GM12891 (cell line): ENCODE measurements at regions not wholly inside any gene's neighbourhood (a gene's known extent, or its start where the extent isn't known, plus 50 kb on each side); places are given as distances from the start of the nearest gene placed in this dataset.

Experiments used
- DNase-seq: peaks from one replicate; pipeline ENCODE4 v3.0.0; 2011; ENCODE audit warnings: low spot score; ENCODE audit not compliant: insufficient read length
- FAIRE-seq: peaks from 2 replicates; lab custom pipeline; 2011; peaks lifted over from hg19 to GRCh38; lab: Jason Lieb, UNC
- PAX5 ChIP-seq: IDR thresholded peaks from 2 replicates; pipeline ENCODE4 v1.6.1; 2011; ENCODE audit warnings: low read length, moderate library complexity, mild to moderate bottlenecking; ENCODE audit not compliant: insufficient read depth, severe bottlenecking
- POLR2A ChIP-seq: IDR thresholded peaks from 2 replicates; pipeline ENCODE4 v1.6.1; 2011; ENCODE audit warnings: low read depth, low read length, control low read depth
- POLR2AphosphoS5 ChIP-seq: IDR thresholded peaks from 2 replicates; pipeline ENCODE4 v1.6.1; 2011; ENCODE audit warnings: low read depth, low read length, control low read depth
- POU2F2 ChIP-seq: IDR thresholded peaks from 2 replicates; pipeline ENCODE4 v1.6.1; 2011; ENCODE audit warnings: low read depth, mild to moderate bottlenecking, control low read depth, low read length, moderate library complexity
- SPI1 ChIP-seq: IDR thresholded peaks from 2 replicates; pipeline ENCODE4 v1.6.1; 2011; ENCODE audit warnings: low read depth, low read length, control low read depth
- TAF1 ChIP-seq: IDR thresholded peaks from 2 replicates; pipeline ENCODE4 v1.6.1; 2011; ENCODE audit warnings: low read depth, low read length, control low read depth

DNA sequence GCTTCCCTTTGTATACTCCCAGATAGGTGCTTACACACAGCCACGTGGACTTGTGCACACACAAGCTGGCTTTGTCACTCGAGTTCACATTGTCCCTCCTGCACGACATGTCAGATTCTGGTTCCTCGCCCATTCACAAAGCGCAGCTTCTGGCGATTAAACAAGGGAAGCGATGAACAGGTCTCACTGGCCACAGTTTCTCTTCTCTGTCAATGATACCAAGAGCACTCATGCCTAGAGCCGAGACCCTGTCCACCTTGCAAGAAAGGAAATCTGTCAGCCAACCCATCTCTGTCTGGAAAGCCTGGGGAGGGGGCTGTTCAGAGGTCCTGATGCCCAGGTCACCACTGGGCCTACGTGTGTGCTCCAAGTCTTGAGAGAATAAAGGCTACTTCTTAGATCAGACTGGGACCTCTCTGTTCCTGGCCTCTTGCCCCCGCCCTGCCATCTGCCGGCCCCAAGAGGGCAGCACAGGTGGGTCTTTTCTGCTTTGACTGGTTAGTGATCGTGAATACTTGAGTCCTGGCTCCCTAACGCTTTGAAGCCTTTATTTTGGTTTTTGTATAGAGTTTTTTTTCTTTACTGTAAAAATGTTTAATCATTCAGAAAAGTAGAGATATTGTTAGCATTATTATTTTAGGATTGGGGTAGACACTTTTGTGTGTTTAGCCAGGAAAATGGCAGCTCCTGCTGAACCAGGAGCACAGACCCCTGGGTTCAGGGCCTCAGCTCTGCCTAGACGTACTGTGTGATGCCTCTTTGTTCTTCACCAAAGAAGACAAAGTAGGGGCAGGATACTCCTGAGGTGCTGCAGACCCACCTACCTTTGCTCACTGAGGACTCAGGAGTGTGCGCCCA lies 104.7 kb downstream of the MRM1 start:
- TF ChIP-seq TAF1 (no peak), POU2F2 (no peak), SPI1 (no peak), PAX5 (no peak), POLR2AphosphoS5 (no peak), POLR2A (no peak)
- DNase-seq (peak; percentile 58), FAIRE-seq (no peak)

DNA sequence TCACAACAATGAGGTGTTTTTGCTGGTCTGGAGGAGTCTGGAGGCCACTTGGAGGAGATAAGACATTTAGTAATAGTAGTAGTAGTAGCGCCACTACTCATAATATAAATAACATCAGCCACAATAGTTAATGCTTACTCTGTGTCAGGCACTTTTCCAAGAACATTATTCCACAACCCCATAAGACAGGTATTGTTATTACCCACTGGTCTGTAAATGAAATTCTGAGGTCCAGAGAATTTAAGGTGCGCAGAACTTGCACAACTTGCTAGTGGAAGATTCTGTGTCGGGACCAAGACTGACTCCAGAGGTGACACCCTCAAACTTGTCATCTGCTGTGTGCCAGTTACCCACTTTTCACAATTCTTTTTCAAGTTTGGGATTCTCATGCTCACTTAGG lies 106.5 kb downstream of the MRM1 start:
- no peak for FAIRE-seq
- no peak for TF ChIP-seq SPI1
- TF ChIP-seq TAF1, result no peak
- DNase-seq, result no peak

DNA sequence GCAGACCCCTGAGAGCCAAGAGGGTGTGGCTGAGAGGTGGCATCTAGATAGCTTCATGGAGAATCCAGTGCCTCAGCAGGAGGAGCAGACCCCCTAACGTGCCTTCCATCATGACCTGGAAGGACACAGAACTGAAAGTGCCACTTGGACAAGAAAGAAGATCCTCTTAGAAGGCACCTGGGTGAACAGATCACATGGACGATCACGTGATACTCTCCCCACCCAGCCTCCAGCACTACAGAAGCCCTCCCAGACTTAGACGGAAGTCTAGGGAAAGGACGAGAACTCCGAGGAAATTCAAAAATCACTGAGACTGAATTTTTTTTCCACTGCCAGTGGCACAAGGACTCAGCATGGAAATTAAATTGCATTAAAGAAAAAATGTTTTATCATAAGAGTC lies 113.4 kb downstream of the MRM1 start:
- DNase-seq (no peak), FAIRE-seq (no peak)
- TF ChIP-seq TAF1 (no peak), SPI1 (no peak), POLR2A (no peak), PAX5 (no peak), POLR2AphosphoS5 (no peak), POU2F2 (no peak)

DNA sequence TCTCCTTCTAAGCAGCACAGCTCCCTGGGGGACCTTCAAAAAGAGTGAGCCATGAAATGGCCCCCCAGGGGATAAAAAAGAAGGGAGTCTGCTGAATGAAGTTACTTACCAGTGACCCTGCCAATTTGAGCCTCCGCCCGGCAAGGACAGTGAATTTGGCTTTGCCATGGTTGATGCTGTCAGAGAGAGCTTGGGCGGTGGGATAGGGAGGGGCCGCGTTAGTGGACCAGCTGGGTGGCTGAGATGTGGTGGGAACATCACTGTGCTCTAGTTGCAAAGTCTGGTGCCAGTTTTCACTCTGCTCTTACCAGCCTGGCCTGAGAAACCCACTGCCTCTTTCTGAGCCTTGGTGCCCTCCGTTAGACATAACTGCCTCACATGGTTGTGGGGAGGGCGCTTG lies 114.6 kb downstream of the MRM1 start:
- DNase-seq (no peak), FAIRE-seq (no peak)
- TF ChIP-seq SPI1, result no peak
- no peak for TF ChIP-seq POLR2AphosphoS5
- no peak for TF ChIP-seq TAF1
- no peak for TF ChIP-seq POLR2A
- TF ChIP-seq POU2F2, result no peak
- TF ChIP-seq PAX5, result no peak

DNA sequence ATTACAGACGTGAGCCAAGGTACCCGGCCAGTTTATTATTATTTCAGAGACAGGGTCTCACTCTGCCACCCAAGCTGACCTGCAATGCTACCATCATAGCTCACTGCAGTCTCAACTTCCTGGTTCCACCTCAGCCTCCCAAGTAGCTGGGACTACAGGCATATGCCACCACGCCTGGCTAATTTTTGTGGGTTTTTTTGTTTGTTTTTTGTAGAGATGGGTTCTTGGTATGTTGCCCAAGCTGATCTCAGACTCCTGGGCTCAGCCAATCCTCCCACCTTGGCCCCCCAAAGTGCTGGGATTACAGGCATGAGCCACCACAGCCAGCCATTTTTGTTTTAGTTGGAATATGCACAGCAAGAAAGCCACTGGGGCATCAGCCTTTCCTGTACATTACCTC lies 115.7 kb downstream of the MRM1 start:
- DNase-seq, result no peak
- TF ChIP-seq POLR2AphosphoS5 (no peak), SPI1 (no peak), POLR2A (no peak), TAF1 (no peak), POU2F2 (no peak), PAX5 (no peak)
- FAIRE-seq, result no peak

DNA sequence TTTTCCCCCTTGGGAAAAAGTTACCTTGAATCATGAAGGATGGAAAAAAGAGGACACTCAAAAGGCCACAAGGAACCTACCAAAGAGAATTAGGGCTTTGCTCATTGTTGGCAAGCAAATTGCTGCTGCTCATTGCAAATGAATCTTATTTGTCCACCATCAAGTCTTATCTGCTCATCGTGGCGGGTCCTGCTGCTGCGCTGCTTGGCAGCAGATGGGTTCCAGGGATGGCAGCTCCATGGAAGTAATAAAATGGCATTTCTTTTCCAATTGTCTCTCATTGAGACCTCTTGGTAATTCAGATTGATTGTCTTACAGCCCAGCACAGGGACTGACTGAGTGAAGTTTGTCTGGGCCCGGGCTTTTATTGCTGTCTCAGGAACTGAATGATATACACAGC lies 118.7 kb downstream of the MRM1 start:
- no peak for DNase-seq
- no peak for FAIRE-seq
- TF ChIP-seq POLR2AphosphoS5 (no peak), TAF1 (no peak), SPI1 (no peak), POU2F2 (no peak), POLR2A (no peak), PAX5 (no peak)

DNA sequence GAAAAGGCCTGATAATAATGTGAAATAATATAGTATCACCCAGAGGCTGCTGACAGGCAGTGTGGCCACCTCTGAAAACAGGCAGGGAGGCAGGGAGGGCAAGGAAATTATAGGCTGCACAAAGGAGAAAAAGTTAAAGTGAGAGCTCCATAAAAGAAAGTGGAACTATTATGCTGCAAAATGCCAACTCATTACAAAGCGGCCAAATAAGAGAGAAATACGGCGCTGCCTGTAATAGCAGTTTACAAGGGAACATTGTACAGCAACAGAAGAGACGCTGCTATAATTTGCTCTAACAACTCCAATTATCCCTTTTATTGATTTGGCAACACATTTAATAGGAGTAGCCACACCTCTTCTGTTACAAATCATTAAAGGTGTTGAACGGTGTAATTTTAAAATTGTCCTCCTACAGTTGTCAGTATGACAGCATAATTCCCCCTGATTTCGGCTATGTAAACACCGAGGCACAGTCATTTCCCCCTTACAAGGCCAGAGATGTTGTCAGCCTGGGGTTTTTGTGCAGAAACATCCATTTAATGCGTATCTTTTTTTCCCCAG lies 120.3 kb downstream of the MRM1 start:
- FAIRE-seq (no peak), DNase-seq (no peak)
- TF ChIP-seq TAF1 (no peak), POLR2AphosphoS5 (no peak), POLR2A (no peak), PAX5 (no peak), SPI1 (no peak), POU2F2 (no peak)

DNA sequence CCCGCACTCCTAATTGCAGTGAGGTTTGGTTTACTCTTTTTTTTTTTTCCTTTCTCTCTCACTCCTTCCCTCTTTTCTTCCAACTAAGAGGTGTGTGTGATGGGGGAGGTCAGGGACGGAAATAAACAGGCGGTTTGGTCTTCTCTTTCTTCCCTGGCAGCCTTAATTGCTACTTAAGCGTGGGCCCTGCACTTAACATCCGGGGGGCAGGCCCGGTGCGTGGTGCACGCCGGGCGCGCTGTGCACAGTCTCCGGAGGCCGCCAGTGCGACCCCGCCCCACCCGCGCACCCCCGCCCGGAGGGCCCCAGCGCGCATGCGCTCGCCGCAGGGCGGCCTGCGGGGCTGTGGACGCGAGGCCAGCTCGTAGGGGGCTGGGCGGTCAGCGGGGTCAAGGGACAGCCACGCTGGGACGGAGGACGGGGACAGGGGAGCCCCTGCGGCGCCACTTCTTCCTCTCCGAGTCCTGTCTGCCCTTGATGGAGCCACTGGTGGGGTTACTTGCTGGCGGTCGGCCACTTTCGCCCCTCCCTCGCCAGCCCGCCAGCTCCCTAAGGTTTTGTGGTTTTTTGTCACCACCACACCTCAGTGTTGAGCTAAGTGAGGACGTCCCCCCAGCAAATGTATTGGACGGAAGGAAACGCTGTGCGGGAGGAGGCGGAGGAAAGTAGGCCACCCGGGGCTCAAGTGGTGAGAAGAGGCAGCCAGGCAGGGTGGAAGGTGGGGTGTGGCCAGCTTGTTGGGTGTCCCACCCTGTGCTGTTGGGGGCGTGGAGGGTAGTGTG lies 120.9 kb downstream of the MRM1 start:
- peak; percentile 90 for DNase-seq
- TF ChIP-seq TAF1 (no peak), PAX5 (no peak), POLR2A (no peak), POU2F2 (no peak), POLR2AphosphoS5 (no peak), SPI1 (no peak)
- FAIRE-seq, result no peak

DNA sequence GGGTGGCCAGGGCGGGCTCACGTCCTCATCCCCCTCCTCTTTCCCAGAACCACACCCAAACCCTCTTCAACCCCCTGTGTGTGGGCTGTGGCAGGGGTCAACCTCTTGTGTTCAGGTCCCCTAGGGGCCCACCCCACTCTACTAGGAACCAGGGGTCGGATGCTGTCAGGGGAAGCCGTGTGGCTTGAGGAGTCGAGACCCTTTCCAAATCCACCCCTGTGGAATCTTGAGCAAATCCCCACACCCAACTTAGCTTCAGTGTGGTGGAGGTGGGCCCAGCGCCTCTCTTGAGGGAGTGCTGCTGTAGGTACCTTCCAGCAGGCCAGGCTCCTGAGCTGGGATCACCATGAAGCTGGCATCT lies 121.5 kb downstream of the MRM1 start:
- FAIRE-seq (no peak), DNase-seq (no peak)
- TF ChIP-seq PAX5 (no peak), POU2F2 (no peak), SPI1 (no peak), TAF1 (no peak), POLR2AphosphoS5 (no peak), POLR2A (no peak)

DNA sequence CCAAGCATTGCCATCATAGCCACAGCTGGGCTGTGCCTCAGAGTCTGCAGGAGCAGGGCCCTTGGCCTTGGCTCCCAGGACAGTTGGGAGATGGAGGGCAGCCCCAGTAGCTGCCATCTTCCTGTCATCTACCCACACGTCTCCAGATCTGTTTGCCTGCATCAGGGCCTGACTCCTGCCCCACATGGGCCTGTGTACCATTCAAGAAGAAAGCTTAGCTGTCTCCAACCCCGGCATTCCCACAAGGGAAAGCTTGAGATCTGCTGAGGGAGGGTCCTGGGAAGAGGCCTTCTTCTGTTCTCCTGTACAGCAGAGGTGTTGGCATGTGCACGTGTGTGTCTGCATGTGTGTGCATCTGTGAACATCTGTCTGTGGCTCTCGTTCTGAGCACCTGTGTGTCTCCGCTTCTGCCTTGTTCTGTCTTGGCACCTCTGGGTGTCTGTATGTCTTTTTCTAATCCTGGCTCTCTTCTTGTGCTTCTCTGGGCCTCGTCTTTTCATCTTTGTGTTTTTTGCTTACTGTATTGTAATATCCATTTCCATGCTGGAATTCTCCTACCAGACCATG lies 122.2 kb downstream of the MRM1 start:
- TF ChIP-seq POU2F2 (no peak), POLR2A (no peak), SPI1 (no peak), TAF1 (no peak)
- no peak for DNase-seq
- FAIRE-seq, result no peak
